ENCODE measurements at regions not wholly inside any gene's neighbourhood (a gene's known extent, or its start where the extent isn't known, plus 50 kb on each side); places are given as distances from the start of the nearest gene placed in this dataset.
"Not testable (repeated sequence)": the region's sequence is repeated elsewhere in the genome, so short reads cannot be mapped to it uniquely, and the experiment has no call there.

GRCh38 chrX:39688576-39689375 is 409.0 kb downstream of the BCOR start:
- no peak for FAIRE-seq

GRCh38 chrX:39689376-39690104 is 408.2 kb downstream of the BCOR start:
- FAIRE-seq: no peak

- peak; percentile 93 for FAIRE-seq
Observed at GRCh38 chrX:39690541-39691415, 407.0 kb downstream of the BCOR start.

GRCh38 chrX:39691724-39692123 is 406.0 kb downstream of the BCOR start:
- no peak for FAIRE-seq

- no peak for FAIRE-seq
Observed at GRCh38 chrX:39692796-39693195, 405.0 kb downstream of the BCOR start.

- FAIRE-seq: no peak
Observed at GRCh38 chrX:39693298-39693697, 404.5 kb downstream of the BCOR start.

GRCh38 chrX:39702636-39703035 is 395.1 kb downstream of the BCOR start:
- FAIRE-seq: not testable (repeated sequence)

GRCh38 chrX:39703307-39703706 is 394.5 kb downstream of the BCOR start:
- FAIRE-seq: no peak

- no peak for FAIRE-seq
Observed at GRCh38 chrX:39704590-39704989, 393.2 kb downstream of the BCOR start.

GRCh38 chrX:39705290-39705689 is 392.5 kb downstream of the BCOR start:
- no peak for FAIRE-seq

GRCh38 chrX:39709364-39709763 is 388.4 kb downstream of the BCOR start:
- FAIRE-seq: no peak

GRCh38 chrX:39709812-39710211 is 387.9 kb downstream of the BCOR start:
- no peak for FAIRE-seq

GRCh38 chrX:39710776-39711175 is 387.0 kb downstream of the BCOR start:
- FAIRE-seq: no peak

- FAIRE-seq: no peak
Observed at GRCh38 chrX:39714471-39714870, 383.3 kb downstream of the BCOR start.

GRCh38 chrX:39716401-39716800 is 381.4 kb downstream of the BCOR start:
- FAIRE-seq: no peak

GRCh38 chrX:39716802-39717540 is 380.8 kb downstream of the BCOR start:
- FAIRE-seq: peak; percentile 31

- FAIRE-seq: no peak
Observed at GRCh38 chrX:39718981-39719380, 378.8 kb downstream of the BCOR start.

- no peak for FAIRE-seq
Observed at GRCh38 chrX:39720945-39721344, 376.8 kb downstream of the BCOR start.

- no peak for FAIRE-seq
Observed at GRCh38 chrX:39721566-39722279, 376.0 kb downstream of the BCOR start.

GRCh38 chrX:39724544-39724943 is 373.2 kb downstream of the BCOR start:
- no peak for FAIRE-seq

- no peak for FAIRE-seq
Observed at GRCh38 chrX:39725114-39725513, 372.6 kb downstream of the BCOR start.
